Testis (tissue), 2 donors: ENCODE measurements at regions not wholly inside any gene's neighbourhood (a gene's known extent, or its start where the extent isn't known, plus 50 kb on each side); places are given as distances from the start of the nearest gene placed in this dataset.

Experiments used
- DNase-seq: peaks from one replicate; pipeline ENCODE4 v3.0.0-alpha.2; 2019
- H3K27ac ChIP-seq, 2 donors: fragments of 200-600 bp; sonication (generic); one replicate each; pipeline ENCODE4 v1.5.1; 2019
- H3K27me3 ChIP-seq: fragments of 200-600 bp; sonication (generic); one replicate; pipeline ENCODE4 v1.5.1; 2019
- H3K36me3 ChIP-seq: fragments of 200-600 bp; sonication (generic); one replicate; pipeline ENCODE4 v1.5.1; 2017; ENCODE audit warnings: low read depth; ENCODE audit errors: missing control alignments
- H3K4me1 ChIP-seq: fragments of 200-600 bp; sonication (generic); one replicate; pipeline ENCODE4 v1.5.1; 2019
- H3K4me3 ChIP-seq, 2 donors: fragments of 200-600 bp; sonication (generic); one replicate each; pipeline ENCODE4 v1.5.1; 2017 to 2019
- H3K9me3 ChIP-seq: fragments of 200-600 bp; sonication (generic); one replicate; pipeline ENCODE4 v1.5.1; 2017
- POLR2A ChIP-seq: fragments of 450-650 bp; IDR thresholded peaks from one replicate; pipeline ENCODE4 v1.6.1; 2017; ENCODE audit warnings: antibody characterized with exemption, mild to moderate bottlenecking, moderate library complexity
- WGBS, 2 donors: methylation state at CpG; one replicate each; pipeline ENCODE4 v1.1.5; 2018; 5-methylcytosine and 5-hydroxymethylcytosine counted together
- intact Hi-C: fragments of 100-400 bp; cut with DNase I; formaldehyde crosslinking; loops from one replicate; pipeline ENCODE4 v1.15.1; 2023; ENCODE audit warnings: low total_unique reads
- TF ChIP-seq, protein P1 (sequence below), 3 experiments: fragments of 450-650 bp in 2 of 3; fragments of 200-600 bp in 1 of 3; sonication (generic) in 1 of 3; IDR thresholded peaks; one replicate each; pipeline ENCODE4 v1.5.1; 2016 to 2019; ENCODE audit warnings: antibody characterized with exemption in 3 of 3, mild to moderate bottlenecking in 2 of 3, moderate library complexity in 1 of 3

DNA sequence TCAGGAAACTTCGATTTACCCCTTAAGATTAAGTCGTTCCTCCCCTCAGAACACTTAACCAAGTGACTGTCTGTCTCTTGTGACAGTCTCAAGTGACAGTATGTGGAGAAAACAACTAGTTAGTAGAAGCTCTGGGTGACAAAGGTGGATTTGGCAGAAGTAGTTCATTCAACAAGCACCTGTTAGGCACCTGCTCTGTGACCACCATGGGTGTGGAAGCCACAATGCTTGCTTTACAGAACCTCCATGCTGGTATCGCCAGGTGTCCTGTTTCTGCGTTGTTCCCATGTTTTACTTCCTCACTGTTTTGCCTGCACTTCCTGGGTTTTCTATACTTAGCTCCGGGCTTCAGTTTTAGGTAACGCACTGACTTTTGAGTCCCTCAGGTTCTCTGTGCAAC is 337.4 kb upstream of the DCC start:
- no peak for TF ChIP-seq POLR2A
- TF ChIP-seq, protein P1, sequence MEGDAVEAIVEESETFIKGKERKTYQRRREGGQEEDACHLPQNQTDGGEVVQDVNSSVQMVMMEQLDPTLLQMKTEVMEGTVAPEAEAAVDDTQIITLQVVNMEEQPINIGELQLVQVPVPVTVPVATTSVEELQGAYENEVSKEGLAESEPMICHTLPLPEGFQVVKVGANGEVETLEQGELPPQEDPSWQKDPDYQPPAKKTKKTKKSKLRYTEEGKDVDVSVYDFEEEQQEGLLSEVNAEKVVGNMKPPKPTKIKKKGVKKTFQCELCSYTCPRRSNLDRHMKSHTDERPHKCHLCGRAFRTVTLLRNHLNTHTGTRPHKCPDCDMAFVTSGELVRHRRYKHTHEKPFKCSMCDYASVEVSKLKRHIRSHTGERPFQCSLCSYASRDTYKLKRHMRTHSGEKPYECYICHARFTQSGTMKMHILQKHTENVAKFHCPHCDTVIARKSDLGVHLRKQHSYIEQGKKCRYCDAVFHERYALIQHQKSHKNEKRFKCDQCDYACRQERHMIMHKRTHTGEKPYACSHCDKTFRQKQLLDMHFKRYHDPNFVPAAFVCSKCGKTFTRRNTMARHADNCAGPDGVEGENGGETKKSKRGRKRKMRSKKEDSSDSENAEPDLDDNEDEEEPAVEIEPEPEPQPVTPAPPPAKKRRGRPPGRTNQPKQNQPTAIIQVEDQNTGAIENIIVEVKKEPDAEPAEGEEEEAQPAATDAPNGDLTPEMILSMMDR (IDR thresholded peaks at IDR 0.05), result no peak
- Histone ChIP-seq H3K27me3 (no peaks in the 10 kb centered on the region), H3K27ac (no peak overlapping the region), H3K4me1 (no peaks in the 10 kb centered on the region), H3K36me3 (no peaks in the 10 kb centered on the region), H3K4me3 (no peak overlapping the region), H3K9me3 (no peaks in the 10 kb centered on the region)
- DNase-seq, result no peak
- WGBS, 2 donors, result 85 to 89% methylated on average over 6 of the region's 6 CpGs
- intact Hi-C loops, result no loop called here

DNA sequence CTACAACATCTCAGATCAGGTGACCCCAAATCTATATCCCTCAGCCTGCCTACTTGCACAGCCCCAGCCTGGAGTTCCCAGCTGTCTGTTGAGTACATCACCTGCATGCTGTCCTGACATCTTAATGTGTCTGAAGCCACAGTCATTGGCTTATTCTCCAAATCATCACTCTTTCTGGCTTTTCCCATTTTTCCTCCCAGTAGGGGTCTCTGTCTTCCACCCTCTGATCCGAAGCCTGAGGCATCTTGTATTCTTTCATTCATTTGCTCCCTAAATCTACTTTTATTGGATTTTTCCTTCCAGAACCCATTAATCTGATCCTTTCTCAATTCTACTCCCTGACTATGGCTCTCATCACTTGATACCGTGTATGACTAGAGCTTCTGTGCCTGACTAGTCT is 332.9 kb upstream of the DCC start:
- H3K36me3 ChIP-seq, result no peaks in the 10 kb centered on the region
- H3K4me1 ChIP-seq, result no peaks in the 10 kb centered on the region
- 75 to 77% methylated on average over 2 of the region's 2 CpGs for WGBS, 2 donors
- intact Hi-C loops, result no loop called here
- H3K27ac ChIP-seq, result no peak overlapping the region
- H3K9me3 ChIP-seq, result no peaks in the 10 kb centered on the region
- no peak overlapping the region for H3K4me3 ChIP-seq
- TF ChIP-seq POLR2A, result no peak
- TF ChIP-seq, protein P1 (IDR thresholded peaks at IDR 0.05), result no peak
- no peak for DNase-seq
- no peaks in the 10 kb centered on the region for H3K27me3 ChIP-seq

DNA sequence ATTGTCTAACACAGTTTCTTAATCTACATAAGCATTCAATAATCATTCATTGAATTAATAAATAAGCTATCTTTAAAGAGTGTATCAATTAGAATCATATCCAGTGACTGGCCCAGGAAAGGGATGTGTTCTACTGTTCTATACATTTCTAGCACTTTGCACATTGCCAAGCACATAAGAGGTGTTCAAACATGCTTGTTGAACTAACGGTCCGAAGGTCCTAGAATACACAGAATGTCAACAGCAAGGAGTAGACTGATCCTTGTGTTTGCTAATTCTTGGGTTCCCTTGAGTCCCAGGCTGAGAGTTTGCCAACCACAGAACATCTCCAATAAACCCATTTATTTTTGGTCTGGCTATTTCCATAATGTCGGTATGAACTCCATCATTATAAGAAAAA is 331.7 kb upstream of the DCC start:
- 60 to 63% methylated on average over 3 of the region's 3 CpGs for WGBS, 2 donors
- H3K9me3 ChIP-seq, result no peaks in the 10 kb centered on the region
- no peak overlapping the region for H3K4me3 ChIP-seq
- DNase-seq, result no peak
- no peaks in the 10 kb centered on the region for H3K4me1 ChIP-seq
- intact Hi-C loops, result no loop called here
- H3K36me3 ChIP-seq, result no peaks in the 10 kb centered on the region
- TF ChIP-seq, protein P1 (IDR thresholded peaks at IDR 0.05), result no peak
- H3K27ac ChIP-seq, result no peak overlapping the region
- no peaks in the 10 kb centered on the region for H3K27me3 ChIP-seq

DNA sequence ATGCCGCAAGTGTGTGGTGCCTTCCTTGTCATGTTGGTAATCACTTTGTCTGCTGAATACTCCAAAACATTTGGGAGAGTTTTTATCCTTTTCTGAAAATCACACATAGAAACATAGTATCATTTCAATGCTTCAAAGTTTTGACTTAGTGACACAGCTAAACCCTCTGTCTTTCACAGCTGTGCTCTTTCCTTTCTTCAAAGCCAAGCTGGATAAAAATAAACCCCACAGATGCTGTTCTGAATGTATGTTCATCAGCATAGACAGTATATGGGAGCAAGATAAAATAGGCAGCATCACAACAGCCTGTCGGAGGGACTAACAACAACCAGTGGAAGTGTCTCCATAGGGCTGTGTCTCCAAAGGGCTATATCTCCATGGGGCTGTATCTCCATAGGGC is 331.3 kb upstream of the DCC start:
- Histone ChIP-seq H3K27ac (no peak overlapping the region), H3K4me3 (no peak overlapping the region), H3K27me3 (no peaks in the 10 kb centered on the region), H3K9me3 (no peaks in the 10 kb centered on the region), H3K4me1 (no peaks in the 10 kb centered on the region), H3K36me3 (no peaks in the 10 kb centered on the region)
- no peak for TF ChIP-seq POLR2A
- TF ChIP-seq, protein P1 (IDR thresholded peaks at IDR 0.05), result no peak
- DNase-seq, result no peak
- intact Hi-C loops, result no loop called here
- WGBS, 2 donors, result 86 to 98% methylated on average over 2 of the region's 2 CpGs

DNA sequence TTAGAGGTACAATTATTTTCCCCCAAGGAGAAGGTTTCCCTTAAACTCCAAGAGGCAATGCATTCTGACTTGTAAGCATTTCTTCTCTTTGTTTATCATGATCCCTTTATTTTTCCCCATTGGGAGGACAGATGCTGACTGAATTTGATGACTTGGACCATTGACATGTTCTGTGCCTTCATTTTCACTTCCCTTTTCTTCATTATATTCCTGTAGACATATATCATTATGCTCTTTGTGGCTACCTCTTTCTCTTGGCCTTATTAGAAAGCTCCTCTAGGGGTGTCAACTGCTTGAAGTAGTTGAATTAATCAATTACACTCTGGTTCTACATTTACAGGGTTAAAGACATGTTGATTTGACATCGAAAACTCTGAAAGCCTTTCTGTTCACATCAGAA is 330.0 kb upstream of the DCC start:
- intact Hi-C loops, result no loop called here
- no peak overlapping the region for H3K4me3 ChIP-seq
- H3K36me3 ChIP-seq, result no peaks in the 10 kb centered on the region
- H3K27me3 ChIP-seq, result no peaks in the 10 kb centered on the region
- no peak overlapping the region for H3K27ac ChIP-seq
- H3K9me3 ChIP-seq, result no peaks in the 10 kb centered on the region
- WGBS, 2 donors, result 74 to 84% methylated on average over 1 of the region's 1 CpG
- DNase-seq, result no peak
- H3K4me1 ChIP-seq, result no peaks in the 10 kb centered on the region
- TF ChIP-seq, protein P1 (IDR thresholded peaks at IDR 0.05), result no peak
- TF ChIP-seq POLR2A, result no peak
